Prostate gland (tissue), 2 donors: ENCODE measurements at regions not wholly inside any gene's neighbourhood (a gene's known extent, or its start where the extent isn't known, plus 50 kb on each side); places are given as distances from the start of the nearest gene placed in this dataset.

ENCODE experiments used
- CTCF ChIP-seq, 4 experiments: fragments of 200-600 bp in 2 of 4; fragments of 450-650 bp in 2 of 4; sonication (generic) in 2 of 4; IDR thresholded peaks; 1 replicate in 3 of 4; 2 replicates in 1 of 4; pipeline ENCODE4 v1.5.1; 2016 to 2019; ENCODE audit warnings: antibody characterized with exemption in 4 of 4, mild to moderate bottlenecking in 2 of 4, moderate library complexity in 2 of 4
- POLR2AphosphoS5 ChIP-seq: sonication (generic); formaldehyde crosslinking; IDR thresholded peaks from one replicate; pipeline ENCODE4 v1.6.1; 2017; ENCODE audit warnings: antibody characterized with exemption

- TF ChIP-seq CTCF (IDR thresholded peaks at IDR 0.05): no peak
- no peak for TF ChIP-seq POLR2AphosphoS5
These were observed 269.0 kb upstream of the CCL2 start for GRCh38 chr17:33986088-33986487.
